Amniotic epithelial cell (primary cell): ENCODE measurements at regions not wholly inside any gene's neighbourhood (a gene's known extent, or its start where the extent isn't known, plus 50 kb on each side); places are given as distances from the start of the nearest gene placed in this dataset.
"Not testable (repeated sequence)": the region's sequence is repeated elsewhere in the genome, so short reads cannot be mapped to it uniquely, and the experiment has no call there.

Experiments
- DNase-seq: peaks from one replicate; pipeline ENCODE4 v3.0.0-alpha.2; 2010; ENCODE audit warnings: low read depth

- DNase-seq, result no peak
Measured at GRCh38 chr1:117707371-117707770, 101.5 kb downstream of the TENT5C start.

GRCh38 chr1:117708323-117709248 is 102.7 kb downstream of the TENT5C start:
- DNase-seq, result no peak

DNA sequence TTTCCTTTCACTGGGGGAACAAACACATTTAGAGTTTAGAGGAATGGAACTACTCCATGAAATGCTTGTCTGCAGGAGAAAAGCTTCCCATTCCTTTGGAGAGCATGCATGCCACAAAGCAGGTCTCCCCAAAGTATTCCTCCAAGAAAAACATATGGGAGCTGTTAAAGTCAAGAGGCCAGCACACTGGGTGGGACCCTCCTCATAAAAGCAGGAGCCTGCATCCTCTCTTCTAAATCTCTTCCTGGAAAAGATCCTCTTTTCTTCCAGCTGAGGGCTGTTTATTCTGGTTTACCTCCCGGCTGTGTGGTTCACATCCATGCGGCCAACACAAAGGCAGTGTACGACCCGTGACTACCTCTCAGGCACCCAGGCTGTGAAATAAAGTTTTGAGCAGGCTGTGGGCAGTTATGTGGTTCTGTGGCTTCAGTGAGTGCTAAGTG is 103.4 kb downstream of the TENT5C start:
- DNase-seq, result no peak

- DNase-seq, result no peak
Measured at GRCh38 chr1:117710710-117711109, 104.9 kb downstream of the TENT5C start.

DNA sequence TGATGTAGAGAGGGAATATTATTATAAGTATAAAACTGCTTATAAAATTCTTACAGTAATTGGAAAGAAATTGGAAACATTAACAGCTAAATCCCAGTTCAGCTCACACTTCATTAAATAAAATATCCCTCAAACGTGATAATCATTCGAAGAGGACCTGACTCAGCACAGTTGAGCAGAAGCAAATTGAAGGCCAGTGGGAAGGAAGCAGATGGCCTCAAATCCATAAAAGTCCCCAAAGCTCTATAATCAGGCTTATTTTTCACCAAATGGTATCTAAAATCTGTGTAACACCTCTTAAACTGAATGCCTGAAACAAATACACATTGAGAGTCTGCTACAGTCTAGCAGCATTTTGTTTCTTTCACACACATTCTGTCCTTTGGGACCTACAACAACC is 106.8 kb downstream of the TENT5C start:
- no peak for DNase-seq

GRCh38 chr1:117714546-117714945 is 108.7 kb downstream of the TENT5C start:
- DNase-seq, result no peak

- not testable (repeated sequence) for DNase-seq
Measured at GRCh38 chr1:117716030-117716429, 110.2 kb downstream of the TENT5C start.

GRCh38 chr1:117717980-117718379 is 112.1 kb downstream of the TENT5C start:
- not testable (repeated sequence) for DNase-seq

- DNase-seq, result not testable (repeated sequence)
Measured at GRCh38 chr1:117718596-117718995, 112.7 kb downstream of the TENT5C start.

- DNase-seq, result no peak
Measured at GRCh38 chr1:117719004-117719403, 113.2 kb downstream of the TENT5C start.

DNA sequence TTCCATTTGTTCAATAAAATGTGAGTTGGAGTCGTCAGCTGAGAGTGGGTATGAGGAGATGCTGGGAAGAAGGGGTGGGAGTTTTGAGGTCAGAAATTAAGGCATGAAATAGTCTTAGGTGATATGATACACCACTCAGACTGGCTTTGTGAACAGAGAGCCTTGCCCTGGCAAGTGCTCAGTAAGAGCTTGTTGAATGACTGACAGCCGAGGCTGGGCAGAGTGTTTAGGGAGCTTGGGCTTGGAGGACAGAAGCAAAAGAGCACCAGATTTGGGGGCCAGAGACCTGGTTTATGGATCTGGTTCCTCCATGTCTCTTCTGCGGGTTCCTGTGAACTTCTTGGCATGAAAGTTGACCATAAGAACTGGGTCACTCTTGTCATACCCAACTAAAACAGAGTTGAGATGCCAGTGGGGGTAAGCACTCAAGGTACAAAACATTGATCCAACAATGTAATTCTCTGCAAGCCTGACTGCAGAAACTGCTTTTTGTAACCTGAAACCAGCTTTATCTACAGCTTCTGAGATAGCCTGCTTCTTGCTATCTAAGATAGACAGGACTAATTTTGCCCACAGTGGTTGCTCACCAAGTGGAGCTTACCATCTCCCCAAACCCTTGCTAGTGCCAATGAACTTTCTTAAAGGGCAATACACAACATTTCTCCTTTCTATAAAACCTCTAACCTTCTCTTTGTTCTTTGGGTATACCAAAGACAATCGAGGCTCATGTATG is 126.4 kb downstream of the TENT5C start:
- peak; percentile 72 for DNase-seq

DNA sequence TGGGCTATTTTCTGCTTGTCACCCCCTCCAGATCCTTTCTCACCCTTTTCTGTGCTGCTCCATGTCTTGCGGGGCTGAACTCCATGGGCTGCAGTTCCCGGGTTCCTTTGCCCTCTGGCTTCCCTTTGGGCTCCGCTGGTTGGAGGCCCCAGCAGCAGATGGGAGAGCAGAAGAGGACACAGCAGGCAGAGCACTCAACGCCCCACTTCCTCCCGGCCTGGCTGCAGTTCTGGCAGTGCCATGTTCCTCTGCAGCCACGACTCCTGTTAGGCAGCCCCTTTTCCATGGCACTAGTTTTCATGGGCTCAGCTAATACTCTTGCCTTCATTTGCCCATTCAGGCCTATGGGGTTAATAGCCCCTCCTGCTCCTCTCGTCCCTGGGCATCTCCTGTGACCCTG is 127.1 kb downstream of the TENT5C start:
- no peak for DNase-seq

DNA sequence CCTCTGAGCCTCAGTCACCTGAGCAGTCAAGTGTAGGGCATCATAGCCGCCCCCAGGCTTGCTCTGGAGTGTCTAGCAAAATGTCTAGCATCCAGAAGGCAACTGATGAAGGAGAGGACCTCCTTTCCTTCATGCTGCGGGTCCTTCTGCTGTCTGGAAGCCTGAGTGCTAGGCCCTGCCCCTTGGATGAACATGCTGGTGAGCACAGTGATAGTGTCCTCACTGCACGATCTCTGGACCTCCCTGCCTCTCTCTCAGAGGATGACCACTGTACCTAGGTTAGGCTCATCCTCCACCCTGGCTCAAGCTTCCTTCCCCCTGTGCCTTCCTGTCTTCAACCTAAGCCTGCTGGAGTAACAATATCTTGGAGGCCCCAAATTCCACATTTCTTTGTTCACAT is 128.6 kb downstream of the TENT5C start:
- no peak for DNase-seq

DNA sequence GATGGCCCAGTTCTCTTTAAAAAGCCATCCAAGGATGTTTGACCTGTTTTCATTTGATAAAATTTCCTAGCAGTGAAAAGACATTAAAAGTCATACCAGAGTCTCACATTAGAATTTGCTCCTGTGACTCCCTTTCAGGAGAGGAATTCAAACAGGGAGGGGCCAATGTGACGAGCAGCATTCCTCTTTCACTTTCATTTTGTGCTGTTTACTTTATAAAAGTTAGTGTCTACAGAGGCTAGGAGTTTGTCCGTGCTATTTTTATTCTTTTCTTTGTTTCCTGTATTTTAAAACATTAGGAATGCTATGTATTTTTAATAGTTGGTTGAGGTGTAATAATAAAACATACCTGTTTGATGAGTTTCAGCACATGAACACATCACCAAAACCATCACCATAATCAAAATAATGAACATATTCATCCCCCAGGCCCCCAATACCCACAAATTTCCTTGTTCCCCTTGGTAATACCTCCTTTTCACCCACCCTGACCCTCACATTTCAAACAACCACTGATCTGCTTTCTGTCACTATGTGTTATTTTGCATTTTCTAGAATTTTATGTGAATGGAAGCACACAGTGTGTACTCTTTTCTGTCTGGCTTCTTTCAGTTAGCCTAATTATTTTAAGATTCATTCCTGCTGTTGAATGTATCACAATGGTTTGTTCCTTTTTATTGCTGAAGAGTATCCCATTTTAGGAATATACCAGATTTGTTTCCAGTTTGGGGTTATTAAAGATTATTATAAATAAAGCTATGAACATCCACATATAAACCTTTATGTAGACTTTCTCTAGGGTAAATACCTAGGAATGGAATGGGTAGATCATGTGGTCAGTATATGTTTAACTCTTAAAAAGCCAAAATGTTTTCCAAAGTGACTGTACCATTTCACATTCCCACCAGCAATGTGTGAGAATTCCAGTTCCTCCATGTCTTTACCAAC is 129.5 kb downstream of the TENT5C start:
- peak; percentile 53 for DNase-seq

- DNase-seq, result no peak
Measured at GRCh38 chr1:117739504-117739903, 133.7 kb downstream of the TENT5C start.

GRCh38 chr1:117740496-117740895 is 134.6 kb downstream of the TENT5C start:
- DNase-seq, result no peak

GRCh38 chr1:117746565-117746964 is 140.7 kb downstream of the TENT5C start:
- DNase-seq, result not testable (repeated sequence)

GRCh38 chr1:117747605-117748004 is 141.8 kb downstream of the TENT5C start:
- no peak for DNase-seq

DNA sequence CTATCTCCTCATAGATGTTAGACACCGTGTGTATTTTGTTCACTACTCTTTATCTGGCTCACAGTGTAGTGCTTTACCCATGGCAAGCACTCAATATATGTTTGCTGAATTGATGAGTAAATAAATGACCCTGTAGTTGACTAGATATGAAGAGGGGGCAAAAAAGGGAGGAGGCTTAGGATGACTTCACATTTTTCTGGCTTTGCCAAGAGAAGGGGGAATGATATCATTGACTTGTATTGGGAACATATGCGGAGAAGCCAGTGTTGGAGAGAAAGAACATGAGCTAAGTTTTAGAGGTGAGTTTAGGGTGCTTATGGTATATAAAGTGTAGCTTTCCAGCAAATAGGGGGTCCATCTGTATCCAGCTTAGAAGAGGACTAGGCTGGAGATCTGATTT is 145.5 kb downstream of the TENT5C start:
- DNase-seq, result no peak

- DNase-seq, result no peak
Measured at GRCh38 chr1:117752661-117753060, 146.8 kb downstream of the TENT5C start.

DNA sequence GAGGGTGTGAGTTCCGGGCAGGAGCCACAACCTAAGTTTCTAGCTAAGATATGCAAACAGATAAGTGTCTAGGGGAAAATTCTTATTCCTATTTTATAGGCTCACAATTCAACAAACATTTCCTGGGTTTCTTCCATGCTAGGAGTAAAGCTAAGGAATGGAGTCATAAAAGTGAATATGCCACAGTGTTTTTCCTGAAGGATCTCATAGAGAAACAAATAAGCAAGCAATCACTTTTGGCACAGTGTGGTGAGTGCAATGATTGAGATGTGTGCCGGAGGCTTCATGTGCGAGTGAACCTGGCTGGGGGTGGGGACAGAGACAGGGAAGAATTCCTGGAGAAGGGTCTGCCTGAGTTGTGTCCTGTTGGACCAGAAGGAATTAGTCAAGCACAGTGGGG is 147.4 kb downstream of the TENT5C start:
- no peak for DNase-seq

DNA sequence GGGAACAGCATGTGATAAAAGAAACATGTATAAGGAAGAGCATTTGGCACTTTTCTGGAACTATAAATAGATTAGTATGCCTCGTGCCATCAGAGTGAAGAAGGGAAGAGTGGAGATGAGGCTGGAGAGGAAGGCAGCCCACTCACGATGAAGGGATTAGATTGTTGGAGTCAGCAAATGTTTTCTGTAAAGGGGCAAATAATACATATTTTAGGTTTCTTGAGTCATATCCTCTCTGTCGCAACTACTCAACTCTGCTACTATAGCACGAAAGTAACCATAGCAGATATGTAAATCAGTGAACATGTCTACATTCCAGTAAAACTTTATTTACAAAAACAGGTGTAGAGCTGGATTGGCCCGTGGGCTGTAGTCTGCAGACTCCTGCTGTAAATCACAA is 147.8 kb downstream of the TENT5C start:
- peak; percentile 71 for DNase-seq
